H1 (cell line): ENCODE measurements at regions not wholly inside any gene's neighbourhood (a gene's known extent, or its start where the extent isn't known, plus 50 kb on each side); places are given as distances from the start of the nearest gene placed in this dataset.

ENCODE experiments used
- CTCF ChIA-PET: fragments of 300-600 bp; sonication (Branson Sonifier 250); formaldehyde crosslinking; loops from one replicate; lab custom pipeline; 2021; ENCODE audit not compliant: partially characterized antibody; lab: Charles Lee
- POLR2A ChIA-PET: fragments of 300-600 bp; sonication (Branson Sonifier 250); formaldehyde crosslinking; loops from one replicate; lab custom pipeline; 2021; ENCODE audit warnings: inconsistent platforms; ENCODE audit not compliant: partially characterized antibody; lab: Charles Lee
- DNase-seq, 2 experiments: peaks; one replicate each; pipeline versions ENCODE4 v3.0.0 to v3.0.0-alpha.2; 2010 to 2022; ENCODE audit warnings: low spot score in 2 of 2, low read depth in 1 of 2, mixed read lengths in 1 of 2
- FAIRE-seq: peaks from 2 replicates; lab custom pipeline; 2011; peaks lifted over from hg19 to GRCh38; lab: Jason Lieb, UNC
- H2AFZ ChIP-seq: 2 replicates; pipeline ENCODE4 v1.8.1; 2012; ENCODE audit warnings: low read length, inconsistent platforms
- H2AK5ac ChIP-seq: 2 replicates; pipeline ENCODE4 v1.6.1; 2013; ENCODE audit warnings: low read depth, low read length
- H2BK120ac ChIP-seq: replicated peaks from 2 replicates; pipeline ENCODE3; 2013; ENCODE audit warnings: low read depth, low read length, inconsistent platforms
- H2BK12ac ChIP-seq: 2 replicates; pipeline ENCODE4 v1.6.1; 2013; ENCODE audit warnings: low read depth, low read length
- H2BK15ac ChIP-seq: 2 replicates; pipeline ENCODE4 v1.6.1; 2013; ENCODE audit warnings: low read length
- H2BK20ac ChIP-seq: 2 replicates; pipeline ENCODE4 v1.6.1; 2013; ENCODE audit warnings: low read length
- H2BK5ac ChIP-seq: 2 replicates; pipeline ENCODE4 v1.6.1; 2013; ENCODE audit warnings: low read depth, low read length
- H3K14ac ChIP-seq: 2 replicates; pipeline ENCODE4 v1.6.1; 2013; ENCODE audit warnings: inconsistent platforms; ENCODE audit not compliant: insufficient read length
- H3K18ac ChIP-seq: 2 replicates; pipeline ENCODE4 v1.6.1; 2013; ENCODE audit warnings: low read length; ENCODE audit errors: extremely low read depth
- H3K23ac ChIP-seq: 2 replicates; pipeline ENCODE4 v1.6.1; 2013; ENCODE audit warnings: inconsistent platforms; ENCODE audit not compliant: insufficient read length
- H3K23me2 ChIP-seq: 2 replicates; pipeline ENCODE4 v1.6.1; 2013; ENCODE audit warnings: low read depth, low read length
- H3K27ac ChIP-seq: 2 replicates; pipeline ENCODE4 v1.6.1; 2011; ENCODE audit warnings: low read depth, low read length, inconsistent platforms
- H3K27me3 ChIP-seq, 4 experiments: replicated peaks in 1 of 4; 1 replicate in 1 of 4; 2 replicates in 3 of 4; pipeline versions ENCODE4 v1.6.1 to v1.8.1; 2011 to 2013; ENCODE audit warnings: low read length in 3 of 4, mild to moderate bottlenecking in 3 of 4, inconsistent platforms in 2 of 4, mixed read lengths in 2 of 4, moderate library complexity in 1 of 4; ENCODE audit not compliant: control insufficient read depth in 3 of 4, insufficient read depth in 3 of 4; ENCODE audit errors: extremely low read depth in 1 of 4
- H3K36me3 ChIP-seq, 4 experiments: 2 replicates each; pipeline versions ENCODE4 v1.6.1 to v1.8.1; 2011 to 2013; ENCODE audit warnings: mild to moderate bottlenecking in 4 of 4, low read length in 3 of 4, moderate library complexity in 2 of 4, control low read depth in 1 of 4, inconsistent platforms in 1 of 4; ENCODE audit not compliant: insufficient read depth in 4 of 4, control insufficient read depth in 2 of 4
- H3K4ac ChIP-seq: replicated peaks from 2 replicates; pipeline ENCODE3; 2013; ENCODE audit warnings: low read length, low read depth, mixed read lengths, inconsistent platforms; ENCODE audit not compliant: insufficient read length
- H3K4me1 ChIP-seq, 4 experiments: replicated peaks in 1 of 4; 1 replicate in 1 of 4; 2 replicates in 3 of 4; pipeline versions ENCODE4 v1.6.1 to v1.8.1; 2011 to 2013; ENCODE audit warnings: low read length in 3 of 4, inconsistent platforms in 2 of 4, mixed read lengths in 1 of 4; ENCODE audit not compliant: insufficient read depth in 4 of 4, control insufficient read depth in 3 of 4
- H3K4me2 ChIP-seq, 2 experiments: 2 replicates each; pipeline versions ENCODE4 v1.6.1 to v1.8.1; 2011 to 2013; ENCODE audit warnings: low read depth in 2 of 2, low read length in 2 of 2, control low read depth in 1 of 2, inconsistent platforms in 1 of 2, mild to moderate bottlenecking in 1 of 2; ENCODE audit not compliant: insufficient read depth in 1 of 2
- H3K4me3 ChIP-seq, 4 experiments: fragments of 200-600, 300-600 bp in 1 of 4; sonication (generic), shearing (Covaris generic), sonication (Bioruptor Twin) in 1 of 4; 2 replicates each; pipeline versions ENCODE4 v1.5.1 to v1.8.1; 2011 to 2016; ENCODE audit warnings: low read length in 4 of 4, low read depth in 3 of 4, control low read depth in 2 of 4, inconsistent platforms in 2 of 4, mild to moderate bottlenecking in 2 of 4, mixed read lengths in 1 of 4, moderate library complexity in 1 of 4; ENCODE audit not compliant: insufficient read depth in 2 of 4; ENCODE audit errors: extremely low read depth in 1 of 4
- H3K56ac ChIP-seq: replicated peaks from 2 replicates; pipeline ENCODE3; 2013; ENCODE audit warnings: low read depth, mild to moderate bottlenecking, mixed read lengths, low read length, inconsistent platforms; ENCODE audit not compliant: insufficient read length
- H3K79me1 ChIP-seq: 2 replicates; pipeline ENCODE4 v1.6.1; 2013; ENCODE audit warnings: low read depth, low read length, control low read depth
- H3K79me2 ChIP-seq, 2 experiments: 2 replicates each; pipeline versions ENCODE4 v1.6.1 to v1.8.1; 2012 to 2013; ENCODE audit warnings: low read length in 2 of 2, mild to moderate bottlenecking in 2 of 2, inconsistent platforms in 1 of 2; ENCODE audit not compliant: insufficient read depth in 2 of 2, control insufficient read depth in 1 of 2
- H3K9ac ChIP-seq, 4 experiments: replicated peaks in 1 of 4; 1 replicate in 1 of 4; 2 replicates in 3 of 4; pipeline versions ENCODE4 v1.6.1 to v1.8.1; 2011 to 2013; ENCODE audit warnings: low read depth in 3 of 4, low read length in 3 of 4, control low read depth in 2 of 4, mild to moderate bottlenecking in 2 of 4, moderate library complexity in 2 of 4, inconsistent platforms in 1 of 4; ENCODE audit errors: extremely low read depth in 1 of 4
- H3K9me3 ChIP-seq, 2 experiments: 2 replicates each; pipeline versions ENCODE4 v1.6.1 to v1.8.1; 2012 to 2013; ENCODE audit warnings: mild to moderate bottlenecking in 2 of 2, moderate library complexity in 2 of 2, control low read depth in 1 of 2, inconsistent platforms in 1 of 2, low read depth in 1 of 2, low read length in 1 of 2, mixed read lengths in 1 of 2; ENCODE audit not compliant: insufficient read depth in 2 of 2
- H4K20me1 ChIP-seq, 2 experiments: replicated peaks in 1 of 2; 2 replicates each; pipeline versions ENCODE3 to v1.8.1; 2011 to 2013; ENCODE audit warnings: inconsistent platforms in 2 of 2, low read length in 2 of 2, mild to moderate bottlenecking in 1 of 2; ENCODE audit not compliant: insufficient read depth in 2 of 2, control insufficient read depth in 1 of 2
- H4K5ac ChIP-seq: 2 replicates; pipeline ENCODE4 v1.6.1; 2013; ENCODE audit warnings: low read length, low read depth, mixed read lengths, inconsistent platforms; ENCODE audit not compliant: insufficient read length
- H4K8ac ChIP-seq: 2 replicates; pipeline ENCODE4 v1.8.0; 2013; ENCODE audit warnings: mild to moderate bottlenecking, moderate library complexity, low read length, inconsistent platforms; ENCODE audit not compliant: insufficient read depth; ENCODE audit errors: extremely low read depth
- H4K91ac ChIP-seq: replicated peaks from 2 replicates; pipeline ENCODE3; 2013; ENCODE audit warnings: low read length, mixed read lengths, inconsistent platforms; ENCODE audit not compliant: insufficient read length
- KDM4A ChIP-seq: IDR thresholded peaks from one replicate; pipeline ENCODE4 v1.7.1; 2012; ENCODE audit warnings: low read depth, mild to moderate bottlenecking, moderate library complexity, low read length, inconsistent platforms; ENCODE audit not compliant: severe bottlenecking
- RAD21 ChIP-seq, 2 experiments: IDR thresholded peaks in 1 of 2; conservative IDR thresholded peaks in 1 of 2; 2 replicates each; pipeline ENCODE4 v1.6.1; 2011; ENCODE audit warnings: low read depth in 2 of 2, low read length in 2 of 2, improper control_type of control experiment in 1 of 2, inconsistent platforms in 1 of 2, mild to moderate bottlenecking in 1 of 2, moderate library complexity in 1 of 2
- RBBP5 ChIP-seq: IDR thresholded peaks from 2 replicates; pipeline ENCODE4 v1.7.1; 2012; ENCODE audit warnings: low read depth, mild to moderate bottlenecking, inconsistent platforms, low read length, moderate library complexity, borderline replicate concordance
- whole genome bisulfite sequencing, 2 experiments: shearing (Covaris generic) in 1 of 2; methylation state at CpG; one replicate each; pipeline versions ENCODE4 v1.1.6 to v1.1.7; 2013 to 2015; ENCODE audit warnings: low lambda C conversion rate in 2 of 2, mixed read lengths in 2 of 2, inconsistent platforms in 1 of 2, low coverage in 1 of 2, missing lambda C conversion rate in 1 of 2; ENCODE audit not compliant: insufficient replicate concordance in 2 of 2, insufficient coverage in 1 of 2, insufficient read length in 1 of 2; ENCODE audit errors: extremely low coverage in 1 of 2, missing lambda C conversion rate in 1 of 2; 5-methylcytosine and 5-hydroxymethylcytosine counted together
- TF ChIP-seq, protein P1 (sequence below): IDR thresholded peaks from 2 replicates; pipeline ENCODE4 v1.6.1; 2012; ENCODE audit warnings: inconsistent platforms
- TF ChIP-seq, protein P2 (sequence below), 3 experiments: IDR thresholded peaks; 1 replicate in 2 of 3; 2 replicates in 1 of 3; pipeline versions ENCODE4 v1.5.1 to v1.6.1; 2011; ENCODE audit warnings: low read length in 3 of 3, mild to moderate bottlenecking in 3 of 3, inconsistent platforms in 2 of 3, low read depth in 1 of 3, moderate library complexity in 1 of 3; ENCODE audit not compliant: insufficient read depth in 1 of 3; ENCODE audit errors: control extremely low read depth in 1 of 3

DNA sequence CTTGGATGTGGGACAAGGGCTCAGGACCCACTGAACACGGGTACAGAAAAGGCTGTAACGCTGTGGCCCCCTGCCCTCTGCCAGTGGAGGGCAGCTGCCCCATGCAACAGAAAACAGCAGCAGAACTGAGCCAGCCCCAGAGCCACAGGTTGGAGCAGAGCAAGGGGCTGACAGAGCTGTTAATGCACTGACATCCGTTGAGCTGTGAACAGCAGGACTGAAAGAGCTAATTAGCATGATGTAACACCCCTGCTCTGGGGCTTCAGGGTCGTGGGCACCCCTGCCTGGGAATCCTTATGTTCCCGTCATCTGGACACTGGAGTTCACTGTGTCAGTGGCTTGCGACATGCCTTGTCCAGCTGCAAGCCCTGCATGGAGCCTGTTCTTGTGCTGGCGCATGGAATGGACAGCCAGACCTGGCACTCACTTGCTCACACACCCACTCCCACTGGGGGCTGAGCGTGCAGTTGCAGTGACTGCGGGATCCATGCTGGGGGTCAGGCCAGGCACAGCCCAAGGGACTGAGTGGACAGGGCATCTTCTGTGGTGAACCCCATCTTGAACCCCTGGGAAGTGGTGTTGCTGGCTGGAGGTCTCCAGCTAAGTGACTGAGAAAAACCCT lies 293.7 kb downstream of the DNAJB9 start:
- Histone ChIP-seq H2AFZ (peak overlapping the region; percentile 61), H2BK12ac (no peak overlapping the region)

More for the DNA sequence above, 293.7 kb downstream of the DNAJB9 start:
- Histone ChIP-seq H2AK5ac (no peak overlapping the region), H3K36me3 (no peaks in the 10 kb centered on the region), H3K56ac (no peak overlapping the region), H3K79me2 (no peaks in the 10 kb centered on the region), H4K5ac (no peak overlapping the region), H3K14ac (no peak overlapping the region), H2BK20ac (no peak overlapping the region), H3K4ac (no peak overlapping the region), H3K4me1 (peaks cover 0 to 5% (median 0%) of the 10 kb centered on the region in 4 experiments; a peak in 1 of 7 replicates), H3K27me3 (no peaks in the 10 kb centered on the region; a peak in 1 of 7 replicates), H3K18ac (no peak overlapping the region), H3K27ac (no peak overlapping the region), H4K91ac (no peak overlapping the region), H3K4me2 (no peak overlapping the region), H4K8ac (no peak overlapping the region), H3K79me1 (no peaks in the 10 kb centered on the region), H2BK120ac (no peak overlapping the region), H2BK15ac (no peak overlapping the region), H3K23ac (no peak overlapping the region), H4K20me1 (no peaks in the 10 kb centered on the region), H3K9ac (no peak overlapping the region), H3K23me2 (no peaks in the 10 kb centered on the region), H3K4me3 (no peak overlapping the region), H2BK5ac (no peak overlapping the region), H3K9me3 (no peaks in the 10 kb centered on the region)
- FAIRE-seq, result no peak
- TF ChIP-seq, protein P1, sequence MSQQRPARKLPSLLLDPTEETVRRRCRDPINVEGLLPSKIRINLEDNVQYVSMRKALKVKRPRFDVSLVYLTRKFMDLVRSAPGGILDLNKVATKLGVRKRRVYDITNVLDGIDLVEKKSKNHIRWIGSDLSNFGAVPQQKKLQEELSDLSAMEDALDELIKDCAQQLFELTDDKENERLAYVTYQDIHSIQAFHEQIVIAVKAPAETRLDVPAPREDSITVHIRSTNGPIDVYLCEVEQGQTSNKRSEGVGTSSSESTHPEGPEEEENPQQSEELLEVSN, result no peak
- TF ChIP-seq RAD21 (IDR thresholded peaks at IDR 0.05 in 1 of 2, conservative IDR thresholded peaks at IDR 0.05 in 1 of 2; ENCODE audit: low read depth in 2 of 2, low read length in 2 of 2) (peak; percentile 21 to 25; a peak in 2 of 4 replicates), KDM4A (no peak), RBBP5 (no peak)
- TF ChIP-seq, protein P2, sequence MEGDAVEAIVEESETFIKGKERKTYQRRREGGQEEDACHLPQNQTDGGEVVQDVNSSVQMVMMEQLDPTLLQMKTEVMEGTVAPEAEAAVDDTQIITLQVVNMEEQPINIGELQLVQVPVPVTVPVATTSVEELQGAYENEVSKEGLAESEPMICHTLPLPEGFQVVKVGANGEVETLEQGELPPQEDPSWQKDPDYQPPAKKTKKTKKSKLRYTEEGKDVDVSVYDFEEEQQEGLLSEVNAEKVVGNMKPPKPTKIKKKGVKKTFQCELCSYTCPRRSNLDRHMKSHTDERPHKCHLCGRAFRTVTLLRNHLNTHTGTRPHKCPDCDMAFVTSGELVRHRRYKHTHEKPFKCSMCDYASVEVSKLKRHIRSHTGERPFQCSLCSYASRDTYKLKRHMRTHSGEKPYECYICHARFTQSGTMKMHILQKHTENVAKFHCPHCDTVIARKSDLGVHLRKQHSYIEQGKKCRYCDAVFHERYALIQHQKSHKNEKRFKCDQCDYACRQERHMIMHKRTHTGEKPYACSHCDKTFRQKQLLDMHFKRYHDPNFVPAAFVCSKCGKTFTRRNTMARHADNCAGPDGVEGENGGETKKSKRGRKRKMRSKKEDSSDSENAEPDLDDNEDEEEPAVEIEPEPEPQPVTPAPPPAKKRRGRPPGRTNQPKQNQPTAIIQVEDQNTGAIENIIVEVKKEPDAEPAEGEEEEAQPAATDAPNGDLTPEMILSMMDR (IDR thresholded peaks at IDR 0.05; ENCODE audit: control extremely low read depth in 1 of 3, insufficient read depth in 1 of 3, low read depth in 1 of 3, low read length in 3 of 3), result peak in 1 of 3 experiments; percentile 0; a peak in 1 of 4 replicates
- 84% methylated on average over 9 of the region's 9 CpGs; no CpG with 5 or more reads in 1 of the 2 experiments for WGBS, 2 experiments
- DNase-seq, result no peak
- CTCF ChIA-PET, result interaction anchor here (0.9 to 1.4 kb wide), 2 partner anchors 11 kb away, joined by 3 to 4 read pairs; no protein-coding TSS in a partner anchor
- POLR2A ChIA-PET, result no interaction called here
